A549 (cell line): ENCODE measurements at regions not wholly inside any gene's neighbourhood (a gene's known extent, or its start where the extent isn't known, plus 50 kb on each side); places are given as distances from the start of the nearest gene placed in this dataset.

Source experiments
- ATAC-seq, 2 experiments: fragments of 200-7000 bp in 1 of 2; fragments of >200 bp in 1 of 2; cut with Nextera tagmentation in 1 of 2; cut with Tn5 transposase in 1 of 2; 3 replicates each; pipeline versions ENCODE4 v1.8.0 to v1.9.1; 2018 to 2020; ENCODE audit warnings: mild to moderate bottlenecking in 1 of 2, moderate library complexity in 1 of 2
- CTCF ChIA-PET: fragments of 300-600 bp; sonication (Branson Sonifier 250); formaldehyde crosslinking; extraction: SDS; loops from one replicate; lab custom pipeline; 2021; ENCODE audit warnings: antibody characterized with exemption, inconsistent platforms; lab: Yijun Ruan, JAX
- POLR2A ChIA-PET: fragments of 350-600 bp; formaldehyde crosslinking; extraction: SDS; loops from one replicate; lab custom pipeline; 2021; ENCODE audit warnings: antibody characterized with exemption, inconsistent platforms; lab: Yijun Ruan, JAX
- DNase-seq, 2 experiments: peaks; one replicate each; pipeline versions ENCODE4 v3.0.0 to v3.0.0-alpha.2; 2011 to 2016; ENCODE audit warnings: low read depth in 1 of 2, low spot score in 1 of 2
- FAIRE-seq: peaks from 2 replicates; lab custom pipeline; 2011; peaks lifted over from hg19 to GRCh38; lab: Jason Lieb, UNC
- H3K27ac ChIP-seq, 2 experiments: fragments of >200 bp; sonication (Bioruptor Twin); formaldehyde crosslinking; 3 replicates each; pipeline ENCODE4 v1.5.1; 2016 to 2017
- H3K4me1 ChIP-seq: fragments of >200 bp; sonication (Bioruptor Twin); formaldehyde crosslinking; 3 replicates; pipeline ENCODE4 v1.6.1; 2016
- H3K4me2 ChIP-seq: fragments of >200 bp; sonication (Bioruptor Twin); formaldehyde crosslinking; 3 replicates; pipeline ENCODE4 v1.6.1; 2016
- H3K4me3 ChIP-seq: fragments of >200 bp; sonication (Bioruptor Twin); formaldehyde crosslinking; 3 replicates; pipeline ENCODE4 v1.5.1; 2016
- H3K9me3 ChIP-seq: fragments of >200 bp; sonication (Bioruptor Twin); formaldehyde crosslinking; 3 replicates; pipeline ENCODE4 v1.6.1; 2016
- CEBPB ChIP-seq, 2 experiments: fragments of >200 bp in 1 of 2; sonication (Bioruptor Twin) in 1 of 2; formaldehyde crosslinking in 1 of 2; IDR thresholded peaks; 2 replicates each; pipeline ENCODE4 v1.6.1; 2012 to 2016
- CTCF ChIP-seq: fragments of >200 bp; sonication (Bioruptor Twin); formaldehyde crosslinking; IDR thresholded peaks from 3 replicates; pipeline ENCODE4 v1.5.1; 2016
- E2F6 ChIP-seq: IDR thresholded peaks from 2 replicates; pipeline ENCODE4 v1.6.1; 2012; ENCODE audit warnings: low read depth, borderline replicate concordance
- EHF ChIP-seq: fragments of 250-450 bp; sonication (Bioruptor Pico); IDR thresholded peaks from 2 replicates; pipeline ENCODE4 v1.5.0; 2020; ENCODE audit warnings: mild to moderate bottlenecking
- HES2 ChIP-seq: fragments of >200 bp; sonication (Bioruptor Twin); formaldehyde crosslinking; IDR thresholded peaks from 2 replicates; pipeline ENCODE4 v1.6.1; 2016
- HEYL ChIP-seq: fragments of 250-450 bp; sonication (Bioruptor Pico); IDR thresholded peaks from 2 replicates; pipeline ENCODE4 v1.8.0; 2021; ENCODE audit warnings: mild to moderate bottlenecking, moderate library complexity
- HOXA7 ChIP-seq: fragments of 250-450 bp; sonication (Bioruptor Pico); IDR thresholded peaks from 2 replicates; pipeline ENCODE4 v1.5.0; 2020; ENCODE audit warnings: mild to moderate bottlenecking, moderate library complexity
- HOXB13 ChIP-seq: fragments of 250-450 bp; sonication (Bioruptor Pico); IDR thresholded peaks from 2 replicates; pipeline ENCODE4 v1.5.0; 2020; ENCODE audit warnings: low read depth, mild to moderate bottlenecking, moderate library complexity
- JUN ChIP-seq, 2 experiments: fragments of >200 bp; sonication (Bioruptor Twin); formaldehyde crosslinking; IDR thresholded peaks; 2 replicates in 1 of 2; 3 replicates in 1 of 2; pipeline ENCODE4 v1.6.1; 2016 to 2017
- JUNB ChIP-seq: fragments of >200 bp; sonication (Bioruptor Twin); formaldehyde crosslinking; IDR thresholded peaks from 2 replicates; pipeline ENCODE4 v1.6.1; 2016
- MAFK ChIP-seq: fragments of 450-650 bp; IDR thresholded peaks from 2 replicates; pipeline ENCODE4 v1.6.1; 2014; ENCODE audit not compliant: partially characterized antibody
- MAZ ChIP-seq: fragments of 150-350 bp; IDR thresholded peaks from 2 replicates; pipeline ENCODE4 v1.6.1; 2014; ENCODE audit warnings: antibody characterized with exemption, low read depth, low read length, borderline replicate concordance
- PBX3 ChIP-seq: IDR thresholded peaks from 2 replicates; pipeline ENCODE4 v1.6.1; 2012
- POLR2A ChIP-seq: IDR thresholded peaks from 2 replicates; pipeline ENCODE4 v1.6.1; 2012; ENCODE audit warnings: mild to moderate bottlenecking, low read length
- REST ChIP-seq: fragments of 200-600 bp; sonication (generic); IDR thresholded peaks from 2 replicates; pipeline ENCODE4 v1.6.1; 2016; ENCODE audit warnings: antibody characterized with exemption, mild to moderate bottlenecking, moderate library complexity
- RNF2 ChIP-seq: fragments of 200-600 bp; sonication (generic); IDR thresholded peaks from 2 replicates; pipeline ENCODE4 v1.6.1; 2016; ENCODE audit warnings: low read depth, mild to moderate bottlenecking, antibody characterized with exemption, moderate library complexity, borderline replicate concordance
- TP53 ChIP-seq: fragments of 250-450 bp; sonication (Bioruptor Pico); IDR thresholded peaks from 2 replicates; pipeline ENCODE4 v1.5.0; 2021; ENCODE audit warnings: mild to moderate bottlenecking, moderate library complexity
- USF2 ChIP-seq: fragments of 450-650 bp; IDR thresholded peaks from 2 replicates; pipeline ENCODE4 v1.6.1; 2014; ENCODE audit warnings: antibody characterized with exemption
- ZC3H11A ChIP-seq: fragments of 450-650 bp; IDR thresholded peaks from 2 replicates; pipeline ENCODE4 v1.6.1; 2014; ENCODE audit warnings: antibody characterized with exemption, mild to moderate bottlenecking
- ZSCAN20 ChIP-seq: fragments of 250-450 bp; sonication (Bioruptor Pico); IDR thresholded peaks from 2 replicates; pipeline ENCODE4 v1.8.0; 2022; ENCODE audit warnings: mild to moderate bottlenecking, moderate library complexity
- WGBS: methylation state at CpG from one replicate; pipeline ENCODE4 v1.1.6; 2017; ENCODE audit errors: missing lambda C conversion rate; 5-methylcytosine and 5-hydroxymethylcytosine counted together

- ChIA-PET POLR2A (no interaction called here), CTCF (no interaction called here)
- WGBS: 49% methylated on average over 18 of the region's 20 CpGs
- no peaks in the 10 kb centered on the region for H3K4me1 ChIP-seq
- ATAC-seq: no peak
- no peak for FAIRE-seq
- no peak overlapping the region for H3K4me2 ChIP-seq
- no peak for DNase-seq
- H3K9me3 ChIP-seq: no peaks in the 10 kb centered on the region
- H3K27ac ChIP-seq: no peak overlapping the region
- TF ChIP-seq HOXB13 (no peak), POLR2A (no peak), JUNB (no peak), MAFK (no peak), JUN (IDR thresholded peaks at IDR 0.05) (no peak)
- TF ChIP-seq, all 56 proteins: peak for 0
- H3K4me3 ChIP-seq: no peak overlapping the region
These were observed 308.3 kb upstream of the HS6ST1 start for GRCh38 chr2:128626760-128627511.

GRCh38 chr2:128628206-128628605, 309.5 kb upstream of the HS6ST1 start:
- no peak for TF ChIP-seq ZC3H11A
- TF ChIP-seq MAZ: no peak
- TF ChIP-seq POLR2A: no peak
- TF ChIP-seq CEBPB (IDR thresholded peaks at IDR 0.05): no peak
- no peak for TF ChIP-seq HEYL (CRISPR knock-in tag)
- TF ChIP-seq HOXA7 (CRISPR knock-in tag): no peak
- TF ChIP-seq ZSCAN20 (CRISPR knock-in tag): no peak
- TF ChIP-seq PBX3: no peak
- TF ChIP-seq CTCF: no peak
- no peak for TF ChIP-seq RNF2
- TF ChIP-seq HES2: no peak
- TF ChIP-seq EHF: no peak
- TF ChIP-seq USF2: no peak
- TF ChIP-seq E2F6: no peak
- TF ChIP-seq REST: no peak
- TF ChIP-seq TP53 (CRISPR knock-in tag): no peak
- H3K4me2 ChIP-seq: no peak overlapping the region
- no peaks in the 10 kb centered on the region for H3K4me1 ChIP-seq
- H3K27ac ChIP-seq: no peak overlapping the region
- ChIA-PET CTCF (no interaction called here), POLR2A (no interaction called here)
- H3K9me3 ChIP-seq: no peaks in the 10 kb centered on the region
- DNase-seq (no peak), FAIRE-seq (no peak), ATAC-seq (no peak)
- H3K4me3 ChIP-seq: no peak overlapping the region
- 12% methylated on average over 7 of the region's 7 CpGs for WGBS
